H1 (cell line): ENCODE measurements at regions not wholly inside any gene's neighbourhood (a gene's known extent, or its start where the extent isn't known, plus 50 kb on each side); places are given as distances from the start of the nearest gene placed in this dataset.

Experiments
- CBX8 ChIP-seq: fragments of 300-800, 300-1000 bp; sonication (generic); IDR thresholded peaks from 2 replicates; pipeline ENCODE4 v1.7.1; 2016; ENCODE audit warnings: low read depth, low read length, borderline replicate concordance
- TAF1 ChIP-seq: IDR thresholded peaks from 2 replicates; pipeline ENCODE4 v1.6.1; 2011; ENCODE audit warnings: mild to moderate bottlenecking, low read depth, low read length

GRCh38 chr21:35619184-35619583, 441.1 kb downstream of the SETD4 start:
- TF ChIP-seq CBX8 (no peak), TAF1 (no peak)
